Panc1 (cell line): ENCODE measurements at regions not wholly inside any gene's neighbourhood (a gene's known extent, or its start where the extent isn't known, plus 50 kb on each side); places are given as distances from the start of the nearest gene placed in this dataset.

Experiments
- ATAC-seq: fragments of 200-7000 bp; cut with Tn5 transposase; 2 replicates; pipeline ENCODE4 v1.9.1; 2020; ENCODE audit warnings: mild to moderate bottlenecking, moderate library complexity
- BruUV-seq: library from RNA; stranded (reverse); fragments of 400-500 nt; replicated peaks from 2 replicates; lab custom pipeline; 2021; lab: Mats Ljungman, UMichigan
- CTCF ChIA-PET: fragments of 300-600 bp; sonication (Branson Sonifier 250); formaldehyde crosslinking; loops from one replicate; lab custom pipeline; 2022; ENCODE audit warnings: antibody characterized with exemption; lab: Charles Lee
- POLR2A ChIA-PET: fragments of 300-600 bp; sonication (Branson Sonifier 250); formaldehyde crosslinking; loops from one replicate; lab custom pipeline; 2022; ENCODE audit warnings: antibody characterized with exemption; lab: Charles Lee
- DNase-seq: peaks from one replicate; pipeline ENCODE4 v3.0.0-alpha.2; 2010; ENCODE audit warnings: low read depth, low spot score
- H3K27ac ChIP-seq: 2 replicates; pipeline ENCODE4 v1.5.1; 2011; ENCODE audit warnings: mild to moderate bottlenecking, low read length, inconsistent platforms
- H3K27me3 ChIP-seq: fragments of 200-500 bp; sonication (Bioruptor generic); 2 replicates; pipeline ENCODE4 v1.6.0; 2014; ENCODE audit warnings: low read length, inconsistent platforms; ENCODE audit not compliant: control insufficient read depth, insufficient read depth
- H3K36me3 ChIP-seq: fragments of 200-500 bp; sonication (Bioruptor generic); 2 replicates; pipeline ENCODE4 v1.5.1; 2014; ENCODE audit warnings: inconsistent platforms, mild to moderate bottlenecking, low read length, moderate library complexity; ENCODE audit not compliant: control insufficient read depth, insufficient read depth
- H3K4me1 ChIP-seq: 2 replicates; pipeline ENCODE4 v1.5.1; 2011; ENCODE audit warnings: inconsistent platforms, mild to moderate bottlenecking, low read length, moderate library complexity; ENCODE audit not compliant: control insufficient read depth, insufficient read depth
- H3K4me3 ChIP-seq, 2 experiments: 2 replicates each; pipeline ENCODE4 v1.5.1; 2011 to 2012; ENCODE audit warnings: low read depth in 2 of 2, low read length in 2 of 2, mild to moderate bottlenecking in 2 of 2, inconsistent platforms in 1 of 2, moderate library complexity in 1 of 2
- H3K9me3 ChIP-seq: fragments of 200-500 bp; sonication (Bioruptor generic); 2 replicates; pipeline ENCODE4 v1.5.1; 2014; ENCODE audit warnings: low read depth, mild to moderate bottlenecking, inconsistent platforms, low read length, moderate library complexity; ENCODE audit not compliant: control insufficient read depth, insufficient read depth
- POLR2AphosphoS5 ChIP-seq: IDR thresholded peaks from 2 replicates; pipeline ENCODE4 v1.6.1; 2012; ENCODE audit warnings: mild to moderate bottlenecking, low read depth, low read length, moderate library complexity
- SIN3A ChIP-seq: IDR thresholded peaks from 2 replicates; pipeline ENCODE4 v1.6.1; 2012; ENCODE audit warnings: low read depth, mild to moderate bottlenecking, low read length, moderate library complexity, borderline replicate concordance; ENCODE audit not compliant: insufficient read depth
- TCF7L2 ChIP-seq: IDR thresholded peaks from 2 replicates; pipeline ENCODE4 v1.6.1; 2011; ENCODE audit warnings: mild to moderate bottlenecking, low read depth, low read length, inconsistent platforms
- in situ Hi-C: cut with HindIII; loops from 2 replicates; pipeline ENCODE4 v1.10.0; 2016; ENCODE audit warnings: low sequenced_read_pairs, low pct_unique_long_range_greater_than_20kb
- intact Hi-C: fragments of 100-400 bp; cut with micrococcal nuclease; formaldehyde crosslinking; loops from one replicate; pipeline ENCODE4 v1.10.0; 2022; ENCODE audit not compliant: unreplicated experiment
- TF ChIP-seq, protein P1 (sequence below), 2 experiments: IDR thresholded peaks; 2 replicates each; pipeline ENCODE4 v1.6.1; 2011 to 2012; ENCODE audit warnings: low read depth in 2 of 2, control low read depth in 1 of 2, low read length in 1 of 2, mild to moderate bottlenecking in 1 of 2, moderate library complexity in 1 of 2; ENCODE audit not compliant: insufficient read depth in 1 of 2
- TF ChIP-seq, protein P2 (sequence below): fragments of 450-650 bp; IDR thresholded peaks from 2 replicates; pipeline ENCODE4 v1.5.1; 2017; ENCODE audit warnings: mild to moderate bottlenecking

DNA sequence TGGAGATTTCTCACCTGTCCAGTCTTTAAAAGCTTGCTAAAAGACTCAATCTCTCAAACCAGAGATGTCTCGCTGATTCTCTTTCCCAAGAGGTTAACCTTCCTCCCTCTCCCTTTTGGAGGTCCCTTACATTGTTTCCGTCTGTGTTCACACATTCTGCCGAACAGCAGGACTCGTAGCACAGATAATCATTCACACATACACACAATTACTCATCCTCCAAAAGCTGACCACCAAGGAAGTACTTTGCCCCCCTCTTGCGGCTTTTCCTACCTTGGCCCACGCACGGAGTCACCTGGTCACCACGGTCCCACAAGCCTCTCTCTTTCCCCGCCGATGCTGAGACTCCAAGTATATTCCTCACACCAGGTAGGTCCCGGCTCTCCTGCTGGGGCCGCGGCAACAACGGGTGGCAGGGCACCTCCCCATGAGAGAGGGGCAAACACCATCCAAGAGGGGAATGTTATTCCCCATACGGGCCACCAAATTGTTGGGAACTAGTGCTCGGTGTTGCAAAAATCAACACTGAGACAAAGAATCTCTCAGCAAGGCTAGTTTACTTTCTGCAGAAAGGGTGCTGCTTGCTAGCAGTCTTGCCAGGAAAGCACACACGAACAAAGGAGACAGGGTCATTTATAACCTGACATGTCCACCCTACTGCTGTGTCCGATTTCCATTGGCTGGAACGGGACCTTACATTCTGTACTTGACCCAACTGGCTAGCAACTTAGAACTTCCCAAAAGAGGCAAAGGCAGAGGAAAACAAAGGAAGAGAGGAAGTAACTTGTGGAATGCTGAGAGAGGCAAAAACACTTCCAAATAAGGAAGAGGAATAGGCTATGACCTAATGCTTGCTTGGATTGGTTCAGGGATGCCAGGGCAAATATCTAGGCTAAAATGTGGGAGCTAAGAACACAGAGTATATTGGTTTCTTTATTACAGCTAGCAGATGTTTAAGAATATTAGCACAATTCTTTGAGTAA is 102.1 kb upstream of the NECTIN3 start:
- in situ Hi-C loops (no loop called here), intact Hi-C loops (no loop called here)
- ChIA-PET CTCF (no interaction called here), POLR2A (no interaction called here)
- DNase-seq = no peak
- Histone ChIP-seq H3K4me3 (no peak overlapping the region), H3K36me3 (no peaks in the 10 kb centered on the region), H3K9me3 (no peaks in the 10 kb centered on the region), H3K27me3 (no peaks in the 10 kb centered on the region), H3K27ac (no peak overlapping the region), H3K4me1 (no peaks in the 10 kb centered on the region)
- no peak for TF ChIP-seq SIN3A
- TF ChIP-seq TCF7L2 = no peak
- TF ChIP-seq, protein P1, sequence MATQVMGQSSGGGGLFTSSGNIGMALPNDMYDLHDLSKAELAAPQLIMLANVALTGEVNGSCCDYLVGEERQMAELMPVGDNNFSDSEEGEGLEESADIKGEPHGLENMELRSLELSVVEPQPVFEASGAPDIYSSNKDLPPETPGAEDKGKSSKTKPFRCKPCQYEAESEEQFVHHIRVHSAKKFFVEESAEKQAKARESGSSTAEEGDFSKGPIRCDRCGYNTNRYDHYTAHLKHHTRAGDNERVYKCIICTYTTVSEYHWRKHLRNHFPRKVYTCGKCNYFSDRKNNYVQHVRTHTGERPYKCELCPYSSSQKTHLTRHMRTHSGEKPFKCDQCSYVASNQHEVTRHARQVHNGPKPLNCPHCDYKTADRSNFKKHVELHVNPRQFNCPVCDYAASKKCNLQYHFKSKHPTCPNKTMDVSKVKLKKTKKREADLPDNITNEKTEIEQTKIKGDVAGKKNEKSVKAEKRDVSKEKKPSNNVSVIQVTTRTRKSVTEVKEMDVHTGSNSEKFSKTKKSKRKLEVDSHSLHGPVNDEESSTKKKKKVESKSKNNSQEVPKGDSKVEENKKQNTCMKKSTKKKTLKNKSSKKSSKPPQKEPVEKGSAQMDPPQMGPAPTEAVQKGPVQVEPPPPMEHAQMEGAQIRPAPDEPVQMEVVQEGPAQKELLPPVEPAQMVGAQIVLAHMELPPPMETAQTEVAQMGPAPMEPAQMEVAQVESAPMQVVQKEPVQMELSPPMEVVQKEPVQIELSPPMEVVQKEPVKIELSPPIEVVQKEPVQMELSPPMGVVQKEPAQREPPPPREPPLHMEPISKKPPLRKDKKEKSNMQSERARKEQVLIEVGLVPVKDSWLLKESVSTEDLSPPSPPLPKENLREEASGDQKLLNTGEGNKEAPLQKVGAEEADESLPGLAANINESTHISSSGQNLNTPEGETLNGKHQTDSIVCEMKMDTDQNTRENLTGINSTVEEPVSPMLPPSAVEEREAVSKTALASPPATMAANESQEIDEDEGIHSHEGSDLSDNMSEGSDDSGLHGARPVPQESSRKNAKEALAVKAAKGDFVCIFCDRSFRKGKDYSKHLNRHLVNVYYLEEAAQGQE (IDR thresholded peaks at IDR 0.05; ENCODE audit: insufficient read depth in 1 of 2, low read depth in 2 of 2, low read length in 1 of 2) = no peak
- no peak for TF ChIP-seq POLR2AphosphoS5
- TF ChIP-seq, protein P2, sequence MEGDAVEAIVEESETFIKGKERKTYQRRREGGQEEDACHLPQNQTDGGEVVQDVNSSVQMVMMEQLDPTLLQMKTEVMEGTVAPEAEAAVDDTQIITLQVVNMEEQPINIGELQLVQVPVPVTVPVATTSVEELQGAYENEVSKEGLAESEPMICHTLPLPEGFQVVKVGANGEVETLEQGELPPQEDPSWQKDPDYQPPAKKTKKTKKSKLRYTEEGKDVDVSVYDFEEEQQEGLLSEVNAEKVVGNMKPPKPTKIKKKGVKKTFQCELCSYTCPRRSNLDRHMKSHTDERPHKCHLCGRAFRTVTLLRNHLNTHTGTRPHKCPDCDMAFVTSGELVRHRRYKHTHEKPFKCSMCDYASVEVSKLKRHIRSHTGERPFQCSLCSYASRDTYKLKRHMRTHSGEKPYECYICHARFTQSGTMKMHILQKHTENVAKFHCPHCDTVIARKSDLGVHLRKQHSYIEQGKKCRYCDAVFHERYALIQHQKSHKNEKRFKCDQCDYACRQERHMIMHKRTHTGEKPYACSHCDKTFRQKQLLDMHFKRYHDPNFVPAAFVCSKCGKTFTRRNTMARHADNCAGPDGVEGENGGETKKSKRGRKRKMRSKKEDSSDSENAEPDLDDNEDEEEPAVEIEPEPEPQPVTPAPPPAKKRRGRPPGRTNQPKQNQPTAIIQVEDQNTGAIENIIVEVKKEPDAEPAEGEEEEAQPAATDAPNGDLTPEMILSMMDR = no peak
- BruUV-seq = no TSS peak
- ATAC-seq = no peak

DNA sequence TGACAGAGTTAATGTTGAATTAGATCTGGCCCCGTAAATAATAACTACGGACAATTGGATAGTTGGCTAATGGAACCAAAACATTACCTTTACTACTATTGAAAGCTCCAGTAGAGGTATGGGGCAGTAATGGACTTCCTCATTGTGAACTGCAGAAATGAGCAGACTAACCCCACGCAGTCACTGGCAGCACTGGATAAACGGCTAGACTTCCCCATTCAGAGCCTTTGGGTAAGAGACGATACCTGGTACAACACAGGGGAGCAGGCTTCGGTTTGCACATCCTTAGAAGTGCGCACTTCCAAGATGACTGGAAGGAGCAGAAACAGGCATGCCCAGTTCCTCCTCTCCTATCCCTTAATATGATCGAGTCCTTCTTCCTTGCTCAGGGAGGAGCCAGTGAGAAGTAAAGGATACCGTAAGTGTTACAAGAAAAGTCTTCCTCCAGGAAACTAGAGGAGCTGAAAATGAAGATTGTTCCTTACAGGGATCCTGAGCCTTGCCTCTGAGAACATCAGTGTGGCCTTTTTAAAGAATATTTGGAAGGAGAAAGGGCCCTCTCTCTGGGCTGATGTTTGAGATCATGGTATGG is 100.5 kb upstream of the NECTIN3 start:
- no peak for DNase-seq
- Histone ChIP-seq H3K36me3 (no peaks in the 10 kb centered on the region), H3K27me3 (no peaks in the 10 kb centered on the region), H3K4me3 (no peak overlapping the region), H3K27ac (no peak overlapping the region), H3K4me1 (no peaks in the 10 kb centered on the region), H3K9me3 (no peaks in the 10 kb centered on the region)
- no peak for ATAC-seq
- no TSS peak for BruUV-seq
- POLR2A ChIA-PET = no interaction called here
- TF ChIP-seq, protein P2 = no peak
- no peak for TF ChIP-seq POLR2AphosphoS5
- TF ChIP-seq, protein P1 (IDR thresholded peaks at IDR 0.05; ENCODE audit: insufficient read depth in 1 of 2, low read depth in 2 of 2, low read length in 1 of 2) = no peak
- no peak for TF ChIP-seq SIN3A
- TF ChIP-seq TCF7L2 = no peak
- in situ Hi-C loops (no loop called here), intact Hi-C loops (no loop called here)
- CTCF ChIA-PET = no interaction called here
